SU-DHL-6 (cell line): ENCODE measurements at regions not wholly inside any gene's neighbourhood (a gene's known extent, or its start where the extent isn't known, plus 50 kb on each side); places are given as distances from the start of the nearest gene placed in this dataset.

Experiments
- H2AFZ ChIP-seq: fragments of 200-600 bp; sonication (generic); 2 replicates; pipeline ENCODE4 v1.6.1; 2014; ENCODE audit warnings: low read depth, mild to moderate bottlenecking, moderate library complexity, mixed read lengths, antibody characterized with exemption, low read length; ENCODE audit not compliant: severe bottlenecking
- H3F3A ChIP-seq: fragments of 200-600 bp; shearing (Covaris generic); 2 replicates; pipeline ENCODE4 v1.6.0; 2016; ENCODE audit warnings: antibody characterized with exemption, mild to moderate bottlenecking; ENCODE audit not compliant: insufficient read depth
- H3K27ac ChIP-seq: fragments of 200-600 bp; sonication (generic); 2 replicates; pipeline ENCODE4 v1.5.1; 2016; ENCODE audit warnings: low read depth, mild to moderate bottlenecking, low read length, moderate library complexity, mixed read lengths
- H3K27me3 ChIP-seq: fragments of 200-600 bp; sonication (generic), shearing (Covaris generic); 2 replicates; pipeline ENCODE4 v1.6.0; 2014; ENCODE audit warnings: mild to moderate bottlenecking, low read length
- H3K36me3 ChIP-seq: fragments of 200-600 bp; sonication (generic); 2 replicates; pipeline ENCODE4 v1.6.1; 2014; ENCODE audit warnings: mild to moderate bottlenecking, low read length, mixed read lengths
- H3K4me2 ChIP-seq: fragments of 300-600, 200-600 bp; shearing (Covaris generic), sonication (generic); 2 replicates; pipeline ENCODE4 v1.6.0; 2014; ENCODE audit warnings: low read length, low read depth, mild to moderate bottlenecking; ENCODE audit not compliant: poor library complexity, severe bottlenecking
- H3K4me3 ChIP-seq: fragments of 200-600 bp; sonication (generic); 2 replicates; pipeline ENCODE4 v1.5.1; 2014; ENCODE audit warnings: antibody characterized with exemption, low read length, mild to moderate bottlenecking, mixed read lengths; ENCODE audit not compliant: insufficient read depth, poor library complexity, severe bottlenecking
- H3K79me2 ChIP-seq: fragments of 200-600 bp; sonication (generic); 2 replicates; pipeline ENCODE4 v1.6.1; 2014; ENCODE audit warnings: mild to moderate bottlenecking, low read length, moderate library complexity; ENCODE audit not compliant: insufficient read depth
- H3K9ac ChIP-seq: fragments of 200-600 bp; sonication (generic); 2 replicates; pipeline ENCODE4 v1.7.0; 2014; ENCODE audit warnings: mild to moderate bottlenecking, low read length
- H3K9me2 ChIP-seq: fragments of 200-600 bp; sonication (generic); replicated peaks from 2 replicates; pipeline ENCODE4 v1.6.1; 2014; ENCODE audit warnings: low read length; ENCODE audit not compliant: insufficient read depth
- H3K9me3 ChIP-seq: fragments of 200-600 bp; sonication (generic); 2 replicates; pipeline ENCODE4 v1.6.1; 2014; ENCODE audit warnings: low read length, mixed read lengths; ENCODE audit not compliant: insufficient read depth
- H4K20me1 ChIP-seq: fragments of 200-600 bp; sonication (generic); 2 replicates; pipeline ENCODE4 v1.6.1; 2014; ENCODE audit warnings: low read depth, mild to moderate bottlenecking, antibody characterized with exemption, low read length, moderate library complexity, mixed read lengths
- CTCF ChIP-seq: fragments of 200-600 bp; sonication (generic); IDR thresholded peaks from one replicate; pipeline ENCODE4 v1.5.1; 2017; ENCODE audit warnings: antibody characterized with exemption, mild to moderate bottlenecking, low read length, moderate library complexity; ENCODE audit not compliant: insufficient read depth, poor library complexity, severe bottlenecking
- EZH2phosphoT487 ChIP-seq: fragments of 200-600 bp; sonication (generic), shearing (Covaris generic); conservative IDR thresholded peaks from 2 replicates; pipeline ENCODE4 v1.6.1; 2018; ENCODE audit warnings: mild to moderate bottlenecking, antibody characterized with exemption, low read length, moderate library complexity, mixed read lengths

GRCh38 chr18:51525453-51526225 is 328.2 kb upstream of the MEX3C start:
- Histone ChIP-seq H3K27ac (no peak overlapping the region), H3K27me3 (no peaks in the 10 kb centered on the region), H3K9ac (no peak overlapping the region), H3K4me3 (no peak overlapping the region), H3F3A (no peaks in the 10 kb centered on the region), H3K79me2 (no peaks in the 10 kb centered on the region), H3K9me3 (no peaks in the 10 kb centered on the region), H3K9me2 (no peaks in the 10 kb centered on the region), H4K20me1 (no peaks in the 10 kb centered on the region), H3K36me3 (no peaks in the 10 kb centered on the region), H3K4me2 (no peak overlapping the region), H2AFZ (no peak overlapping the region)
- TF ChIP-seq EZH2phosphoT487 (no peak), CTCF (no peak)

GRCh38 chr18:51527826-51528225 is 330.3 kb upstream of the MEX3C start:
- no peak overlapping the region for H2AFZ ChIP-seq
- H3K9me2 ChIP-seq, result no peaks in the 10 kb centered on the region
- no peak overlapping the region for H3K9ac ChIP-seq
- no peaks in the 10 kb centered on the region for H3K79me2 ChIP-seq
- no peak for TF ChIP-seq EZH2phosphoT487
- no peak for TF ChIP-seq CTCF
- H4K20me1 ChIP-seq, result no peaks in the 10 kb centered on the region
- H3K9me3 ChIP-seq, result no peaks in the 10 kb centered on the region
- H3K27ac ChIP-seq, result no peak overlapping the region
- H3F3A ChIP-seq, result no peaks in the 10 kb centered on the region
- H3K36me3 ChIP-seq, result no peaks in the 10 kb centered on the region
- H3K27me3 ChIP-seq, result no peaks in the 10 kb centered on the region
- H3K4me3 ChIP-seq, result no peak overlapping the region
- H3K4me2 ChIP-seq, result no peak overlapping the region

- Histone ChIP-seq H3K27me3 (no peaks in the 10 kb centered on the region), H3K79me2 (no peaks in the 10 kb centered on the region), H3K4me3 (no peak overlapping the region), H3K36me3 (no peaks in the 10 kb centered on the region), H3K27ac (no peak overlapping the region), H3K9me3 (no peaks in the 10 kb centered on the region), H3F3A (no peaks in the 10 kb centered on the region), H2AFZ (no peak overlapping the region), H3K9ac (no peak overlapping the region), H3K4me2 (no peak overlapping the region), H3K9me2 (no peaks in the 10 kb centered on the region), H4K20me1 (no peaks in the 10 kb centered on the region)
- TF ChIP-seq EZH2phosphoT487, result no peak
- no peak for TF ChIP-seq CTCF
Measured at GRCh38 chr18:51531501-51531900, 334.0 kb upstream of the MEX3C start.
